ENCODE measurements at regions not wholly inside any gene's neighbourhood (a gene's known extent, or its start where the extent isn't known, plus 50 kb on each side); places are given as distances from the start of the nearest gene placed in this dataset.

GRCh38 chr6:149130090-149130489 is 187.4 kb upstream of the TAB2 start:
- H2AFZ ChIP-seq (replicated peaks), result no peak overlapping the region
- H3K79me2 ChIP-seq (ENCODE audit: low read depth), result no peaks in the 10 kb centered on the region
- no peaks in the 10 kb centered on the region for H3K27me3 Mint-ChIP-seq (ENCODE audit: insufficient read depth, low read depth)
- no peaks in the 10 kb centered on the region for H3K27me3 ChIP-seq
- H3K4me3 ChIP-seq, result no peak overlapping the region
- DNase-seq (ENCODE audit: low spot score), result no peak
- H3K4me3 Mint-ChIP-seq, result no peak overlapping the region
- H3K4me2 ChIP-seq, result no peak overlapping the region
- no peak overlapping the region for H3K9ac ChIP-seq
- peaks cover 11% of the 10 kb centered on the region for H3K9me3 Mint-ChIP-seq
- TF ChIP-seq EZH2 (IDR thresholded peaks at IDR 0.05) (no peak), EZH2phosphoT487 (IDR thresholded peaks at IDR 0.05) (no peak), CTCF (IDR thresholded peaks at IDR 0.05) (no peak)
- no peak overlapping the region for H3K27ac ChIP-seq
- H3K36me3 Mint-ChIP-seq, result no peaks in the 10 kb centered on the region
- no peaks in the 10 kb centered on the region for H3K9me3 ChIP-seq (ENCODE audit: low read depth)
- H3F3A ChIP-seq (ENCODE audit: low read depth), result no peaks in the 10 kb centered on the region
- H3K4me1 ChIP-seq, result peaks cover 13% of the 10 kb centered on the region
- H3K36me3 ChIP-seq, result no peaks in the 10 kb centered on the region
- no peaks in the 10 kb centered on the region for H4K20me1 ChIP-seq (ENCODE audit: low read depth)
- no peak overlapping the region for H3K27ac Mint-ChIP-seq
- peaks cover 10% of the 10 kb centered on the region for H3K4me1 Mint-ChIP-seq

- Histone ChIP-seq H3K4me3 (no peak overlapping the region), H3K27me3 (no peaks in the 10 kb centered on the region), H2AFZ (replicated peaks) (no peak overlapping the region), H3K79me2 (ENCODE audit: low read depth) (no peaks in the 10 kb centered on the region), H4K20me1 (ENCODE audit: low read depth) (no peaks in the 10 kb centered on the region), H3K9me3 (ENCODE audit: low read depth) (no peaks in the 10 kb centered on the region), H3K4me2 (peak overlapping the region; percentile 3), H3K4me1 (peaks cover 17% of the 10 kb centered on the region), H3K9ac (no peak overlapping the region), H3K36me3 (no peaks in the 10 kb centered on the region), H3K27ac (no peak overlapping the region), H3F3A (ENCODE audit: low read depth) (no peaks in the 10 kb centered on the region)
- H3K27ac Mint-ChIP-seq, result no peak overlapping the region
- H3K4me3 Mint-ChIP-seq, result no peak overlapping the region
- peaks cover 11% of the 10 kb centered on the region for H3K9me3 Mint-ChIP-seq
- H3K27me3 Mint-ChIP-seq (ENCODE audit: insufficient read depth, low read depth), result no peaks in the 10 kb centered on the region
- peaks cover 10% of the 10 kb centered on the region for H3K4me1 Mint-ChIP-seq
- peak; percentile 10 for DNase-seq (ENCODE audit: low spot score)
- TF ChIP-seq CTCF (IDR thresholded peaks at IDR 0.05) (no peak), EZH2 (IDR thresholded peaks at IDR 0.05) (no peak), EZH2phosphoT487 (IDR thresholded peaks at IDR 0.05) (no peak)
- H3K36me3 Mint-ChIP-seq, result no peaks in the 10 kb centered on the region
These were observed 187.0 kb upstream of the TAB2 start for GRCh38 chr6:149130508-149130907.

- Mint-ChIP-seq H3K4me1 (peaks cover 10% of the 10 kb centered on the region), H3K9me3 (peaks cover 10% of the 10 kb centered on the region), H3K36me3 (no peaks in the 10 kb centered on the region), H3K4me3 (no peak overlapping the region), H3K27me3 (ENCODE audit: insufficient read depth, low read depth) (no peaks in the 10 kb centered on the region), H3K27ac (peak overlapping the region; percentile 30)
- Histone ChIP-seq H4K20me1 (ENCODE audit: low read depth) (no peaks in the 10 kb centered on the region), H3K4me1 (peaks cover 20% of the 10 kb centered on the region), H3K9ac (no peak overlapping the region), H3K27me3 (no peaks in the 10 kb centered on the region), H3K4me3 (no peak overlapping the region), H3K27ac (no peak overlapping the region), H3K79me2 (ENCODE audit: low read depth) (no peaks in the 10 kb centered on the region), H3K36me3 (no peaks in the 10 kb centered on the region), H3F3A (ENCODE audit: low read depth) (no peaks in the 10 kb centered on the region), H2AFZ (replicated peaks) (no peak overlapping the region), H3K4me2 (no peak overlapping the region), H3K9me3 (ENCODE audit: low read depth) (no peaks in the 10 kb centered on the region)
- no peak for TF ChIP-seq CTCF (IDR thresholded peaks at IDR 0.05)
- TF ChIP-seq EZH2phosphoT487 (IDR thresholded peaks at IDR 0.05), result no peak
- no peak for TF ChIP-seq EZH2 (IDR thresholded peaks at IDR 0.05)
- no peak for DNase-seq (ENCODE audit: low spot score)
These were observed 185.6 kb upstream of the TAB2 start for GRCh38 chr6:149131891-149132290.
